Peyer's patch (tissue), 4 donors: ENCODE measurements at regions not wholly inside any gene's neighbourhood (a gene's known extent, or its start where the extent isn't known, plus 50 kb on each side); places are given as distances from the start of the nearest gene placed in this dataset.

ENCODE experiments used
- DNase-seq, 3 donors: peaks; one replicate each; pipeline ENCODE4 v3.0.0-alpha.2; 2017 to 2019
- H3K27ac ChIP-seq, 4 donors: fragments of 200-600 bp; sonication (generic); one replicate each; pipeline ENCODE4 v1.5.1; 2016 to 2019
- H3K27me3 ChIP-seq, 2 donors: fragments of 200-600 bp; sonication (generic); one replicate each; pipeline ENCODE4 v1.5.1; 2019
- H3K36me3 ChIP-seq, 3 donors: fragments of 200-600 bp; sonication (generic); one replicate each; pipeline ENCODE4 v1.5.1; 2016 to 2019
- H3K4me1 ChIP-seq, 4 donors: fragments of 200-600 bp; sonication (generic); one replicate each; pipeline ENCODE4 v1.5.1; 2016 to 2019
- H3K4me3 ChIP-seq, 4 donors: fragments of 200-600 bp; sonication (generic); 1 replicate in 3 of 4; 2 replicates in 1 of 4; pipeline ENCODE4 v1.5.1; 2016 to 2019; ENCODE audit warnings: mild to moderate bottlenecking in 1 of 4
- H3K9me3 ChIP-seq, 4 donors: fragments of 200-600 bp; sonication (generic); one replicate each; pipeline ENCODE4 v1.5.1; 2016 to 2019; ENCODE audit warnings: mild to moderate bottlenecking in 1 of 4
- CTCF ChIP-seq, 6 experiments: fragments of 450-650 bp in 4 of 6; fragments of 200-600 bp in 2 of 6; sonication (generic) in 1 of 6; IDR thresholded peaks; one replicate each; pipeline ENCODE4 v1.5.1; 2017 to 2019; ENCODE audit warnings: antibody characterized with exemption in 6 of 6, mild to moderate bottlenecking in 3 of 6, moderate library complexity in 1 of 6
- POLR2A ChIP-seq, 2 donors: fragments of 450-650 bp; IDR thresholded peaks; one replicate each; pipeline ENCODE4 v1.5.1; 2017; ENCODE audit warnings: antibody characterized with exemption in 2 of 2, mild to moderate bottlenecking in 2 of 2, moderate library complexity in 2 of 2

- peak overlapping the region in 1 of 4 donors; percentile 16 for H3K27ac ChIP-seq
These were observed 57.6 kb upstream of the MED9 start for GRCh38 chr17:17419166-17419565.

GRCh38 chr17:17419631-17420030, 57.2 kb upstream of the MED9 start:
- Histone ChIP-seq H3K27ac (peak overlapping the region in 1 of 4 donors; percentile 4), H3K4me1 (peaks cover 0 to 4% (median 2%) of the 10 kb centered on the region in 4 donors), H3K27me3 (no peaks in the 10 kb centered on the region), H3K4me3 (no peak overlapping the region), H3K9me3 (peaks cover 0 to 7% (median 0%) of the 10 kb centered on the region in 4 donors), H3K36me3 (no peaks in the 10 kb centered on the region)
- no peak for DNase-seq
- no peak for TF ChIP-seq POLR2A (IDR thresholded peaks at IDR 0.05)
- no peak for TF ChIP-seq CTCF (IDR thresholded peaks at IDR 0.05)

More at GRCh38 chr17:17419166-17419565, 57.6 kb upstream of the MED9 start:
- no peak for DNase-seq
- Histone ChIP-seq H3K36me3 (no peaks in the 10 kb centered on the region), H3K4me3 (no peak overlapping the region), H3K27me3 (no peaks in the 10 kb centered on the region), H3K9me3 (peaks cover 0 to 3% (median 0%) of the 10 kb centered on the region in 4 donors), H3K4me1 (peaks cover 0 to 4% (median 2%) of the 10 kb centered on the region in 4 donors)
- TF ChIP-seq CTCF (IDR thresholded peaks at IDR 0.05) (no peak), POLR2A (IDR thresholded peaks at IDR 0.05) (no peak)

- peaks cover 0 to 4% (median 2%) of the 10 kb centered on the region in 4 donors for H3K4me1 ChIP-seq
- H3K27me3 ChIP-seq, result no peaks in the 10 kb centered on the region
- no peaks in the 10 kb centered on the region for H3K36me3 ChIP-seq
- H3K9me3 ChIP-seq, result peaks cover 0 to 11% (median 0%) of the 10 kb centered on the region in 4 donors
- no peak for DNase-seq
- no peak overlapping the region for H3K4me3 ChIP-seq
- no peak for TF ChIP-seq POLR2A (IDR thresholded peaks at IDR 0.05)
- no peak for TF ChIP-seq CTCF (IDR thresholded peaks at IDR 0.05)
- H3K27ac ChIP-seq, result peak overlapping the region in 2 of 4 donors; percentile 4 to 6
These were observed 56.7 kb upstream of the MED9 start for GRCh38 chr17:17420082-17420481.

- Histone ChIP-seq H3K9me3 (peaks cover 0 to 12% (median 0%) of the 10 kb centered on the region in 4 donors), H3K4me1 (peaks cover 0 to 4% (median 2%) of the 10 kb centered on the region in 4 donors), H3K36me3 (no peaks in the 10 kb centered on the region), H3K27me3 (no peaks in the 10 kb centered on the region), H3K4me3 (no peak overlapping the region), H3K27ac (peak overlapping the region in 2 of 4 donors; percentile 4 to 6)
- no peak for TF ChIP-seq CTCF (IDR thresholded peaks at IDR 0.05)
- no peak for TF ChIP-seq POLR2A (IDR thresholded peaks at IDR 0.05)
- DNase-seq, result peak in 1 of 3 donors; percentile 57
These were observed 56.1 kb upstream of the MED9 start for GRCh38 chr17:17420561-17421269.

- peaks cover 0 to 4% (median 2%) of the 10 kb centered on the region in 4 donors for H3K4me1 ChIP-seq
- no peak overlapping the region for H3K4me3 ChIP-seq
- no peak for TF ChIP-seq POLR2A (IDR thresholded peaks at IDR 0.05)
- no peak for TF ChIP-seq CTCF (IDR thresholded peaks at IDR 0.05)
- peaks cover 0 to 12% (median 0%) of the 10 kb centered on the region in 4 donors for H3K9me3 ChIP-seq
- no peaks in the 10 kb centered on the region for H3K27me3 ChIP-seq
- no peak for DNase-seq
- peak overlapping the region in 1 of 4 donors; percentile 4 for H3K27ac ChIP-seq
- no peaks in the 10 kb centered on the region for H3K36me3 ChIP-seq
These were observed 55.2 kb upstream of the MED9 start for GRCh38 chr17:17421346-17422216.
